ENCODE measurements at regions not wholly inside any gene's neighbourhood (a gene's known extent, or its start where the extent isn't known, plus 50 kb on each side); places are given as distances from the start of the nearest gene placed in this dataset.

- no peak for DNase-seq (ENCODE audit: low read depth in 2 of 2)
Observed at GRCh38 chr5:96284727-96285389, 148.2 kb downstream of the PCSK1 start.

- DNase-seq (ENCODE audit: low read depth in 2 of 2) = no peak
Observed at GRCh38 chr5:96283589-96283988, 149.5 kb downstream of the PCSK1 start.

GRCh38 chr5:96282020-96282419, 151.0 kb downstream of the PCSK1 start:
- DNase-seq (ENCODE audit: low read depth in 2 of 2) = no peak

- DNase-seq (ENCODE audit: low read depth in 2 of 2) = no peak
Observed at GRCh38 chr5:96280946-96281393, 152.1 kb downstream of the PCSK1 start.

GRCh38 chr5:96279801-96280542, 153.1 kb downstream of the PCSK1 start:
- peak in 1 of 2 donors; percentile 44 for DNase-seq (ENCODE audit: low read depth in 2 of 2)

- no peak for DNase-seq (ENCODE audit: low read depth in 2 of 2)
Observed at GRCh38 chr5:96278981-96279380, 154.1 kb downstream of the PCSK1 start.

GRCh38 chr5:96275051-96275450, 158.0 kb downstream of the PCSK1 start:
- no peak for DNase-seq (ENCODE audit: low read depth in 2 of 2)

GRCh38 chr5:96265487-96265886, 167.6 kb downstream of the PCSK1 start:
- DNase-seq (ENCODE audit: low read depth in 2 of 2) = no peak

GRCh38 chr5:96264047-96264446, 169.0 kb downstream of the PCSK1 start:
- no peak for DNase-seq (ENCODE audit: low read depth in 2 of 2)

- DNase-seq (ENCODE audit: low read depth in 2 of 2) = no peak
Observed at GRCh38 chr5:96262105-96262504, 170.9 kb downstream of the PCSK1 start.

- DNase-seq (ENCODE audit: low read depth in 2 of 2) = no peak
Observed at GRCh38 chr5:96260009-96260408, 173.0 kb downstream of the PCSK1 start.

- DNase-seq (ENCODE audit: low read depth in 2 of 2) = peak in 1 of 2 donors; percentile 35
Observed at GRCh38 chr5:96259151-96259772, 173.8 kb downstream of the PCSK1 start.

GRCh38 chr5:96258692-96259091, 174.4 kb downstream of the PCSK1 start:
- no peak for DNase-seq (ENCODE audit: low read depth in 2 of 2)

- DNase-seq (ENCODE audit: low read depth in 2 of 2) = no peak
Observed at GRCh38 chr5:96257904-96258303, 175.1 kb downstream of the PCSK1 start.

GRCh38 chr5:96256795-96257470, 176.1 kb downstream of the PCSK1 start:
- DNase-seq (ENCODE audit: low read depth in 2 of 2) = peak in 1 of 2 donors; percentile 68

- peak in 1 of 2 donors; percentile 48 for DNase-seq (ENCODE audit: low read depth in 2 of 2)
Observed at GRCh38 chr5:96254980-96255691, 177.9 kb downstream of the PCSK1 start.

- DNase-seq (ENCODE audit: low read depth in 2 of 2) = no peak
Observed at GRCh38 chr5:96253140-96253539, 179.9 kb downstream of the PCSK1 start.

GRCh38 chr5:96252596-96252995, 180.5 kb downstream of the PCSK1 start:
- peak in 1 of 2 donors; percentile 19 for DNase-seq (ENCODE audit: low read depth in 2 of 2)

GRCh38 chr5:96250782-96251181, 182.3 kb downstream of the PCSK1 start:
- DNase-seq (ENCODE audit: low read depth in 2 of 2) = no peak

GRCh38 chr5:96248131-96248530, 184.9 kb downstream of the PCSK1 start:
- no peak for DNase-seq (ENCODE audit: low read depth in 2 of 2)

- no peak for DNase-seq (ENCODE audit: low read depth in 2 of 2)
Observed at GRCh38 chr5:96247708-96248107, 185.3 kb downstream of the PCSK1 start.
